ENCODE measurements at regions not wholly inside any gene's neighbourhood (a gene's known extent, or its start where the extent isn't known, plus 50 kb on each side); places are given as distances from the start of the nearest gene placed in this dataset.

DNA sequence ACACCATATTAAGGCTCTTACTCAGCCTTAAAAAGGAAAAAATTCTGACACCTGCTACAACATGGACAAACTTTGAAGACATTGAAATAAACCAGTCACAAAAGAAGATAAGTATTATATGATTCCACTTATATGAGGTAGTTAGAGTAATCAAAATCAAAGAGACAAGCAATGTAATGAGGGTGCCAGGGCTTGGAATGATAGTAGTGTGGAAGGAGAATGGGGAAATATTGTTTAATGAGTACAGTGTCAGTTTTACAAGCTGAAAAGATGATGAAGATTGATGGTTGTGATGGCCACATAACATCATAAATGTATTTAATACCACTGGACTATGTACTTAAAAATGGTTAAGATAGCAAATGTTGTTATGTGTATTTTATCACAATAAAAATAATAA, 485.7 kb downstream of the SPATA31D1 start:
- TF ChIP-seq, protein P1, sequence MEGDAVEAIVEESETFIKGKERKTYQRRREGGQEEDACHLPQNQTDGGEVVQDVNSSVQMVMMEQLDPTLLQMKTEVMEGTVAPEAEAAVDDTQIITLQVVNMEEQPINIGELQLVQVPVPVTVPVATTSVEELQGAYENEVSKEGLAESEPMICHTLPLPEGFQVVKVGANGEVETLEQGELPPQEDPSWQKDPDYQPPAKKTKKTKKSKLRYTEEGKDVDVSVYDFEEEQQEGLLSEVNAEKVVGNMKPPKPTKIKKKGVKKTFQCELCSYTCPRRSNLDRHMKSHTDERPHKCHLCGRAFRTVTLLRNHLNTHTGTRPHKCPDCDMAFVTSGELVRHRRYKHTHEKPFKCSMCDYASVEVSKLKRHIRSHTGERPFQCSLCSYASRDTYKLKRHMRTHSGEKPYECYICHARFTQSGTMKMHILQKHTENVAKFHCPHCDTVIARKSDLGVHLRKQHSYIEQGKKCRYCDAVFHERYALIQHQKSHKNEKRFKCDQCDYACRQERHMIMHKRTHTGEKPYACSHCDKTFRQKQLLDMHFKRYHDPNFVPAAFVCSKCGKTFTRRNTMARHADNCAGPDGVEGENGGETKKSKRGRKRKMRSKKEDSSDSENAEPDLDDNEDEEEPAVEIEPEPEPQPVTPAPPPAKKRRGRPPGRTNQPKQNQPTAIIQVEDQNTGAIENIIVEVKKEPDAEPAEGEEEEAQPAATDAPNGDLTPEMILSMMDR (IDR thresholded peaks at IDR 0.05), result no peak
- no peak for TF ChIP-seq EZH2 (IDR thresholded peaks at IDR 0.05; ENCODE audit: borderline replicate concordance, insufficient read depth, low read depth, low read length, poor library complexity, severe bottlenecking)
